Adrenal gland (tissue), 5 donors: ENCODE measurements at regions not wholly inside any gene's neighbourhood (a gene's known extent, or its start where the extent isn't known, plus 50 kb on each side); places are given as distances from the start of the nearest gene placed in this dataset.

ENCODE experiments used
- CTCF ChIP-seq, 6 experiments: fragments of 450-650 bp in 4 of 6; fragments of 200-600 bp in 2 of 6; sonication (generic) in 1 of 6; IDR thresholded peaks; 1 replicate in 5 of 6; 2 replicates in 1 of 6; pipeline versions ENCODE4 v1.5.1 to v1.8.0; 2016 to 2021; ENCODE audit warnings: antibody characterized with exemption in 6 of 6, mild to moderate bottlenecking in 2 of 6, moderate library complexity in 1 of 6
- POLR2A ChIP-seq, 2 donors: fragments of 450-650 bp; IDR thresholded peaks; one replicate each; pipeline ENCODE4 v1.6.1; 2017; ENCODE audit warnings: antibody characterized with exemption in 2 of 2, mild to moderate bottlenecking in 2 of 2, moderate library complexity in 1 of 2
- donor health status: DM: no; HTN: no; CAD: no.

DNA sequence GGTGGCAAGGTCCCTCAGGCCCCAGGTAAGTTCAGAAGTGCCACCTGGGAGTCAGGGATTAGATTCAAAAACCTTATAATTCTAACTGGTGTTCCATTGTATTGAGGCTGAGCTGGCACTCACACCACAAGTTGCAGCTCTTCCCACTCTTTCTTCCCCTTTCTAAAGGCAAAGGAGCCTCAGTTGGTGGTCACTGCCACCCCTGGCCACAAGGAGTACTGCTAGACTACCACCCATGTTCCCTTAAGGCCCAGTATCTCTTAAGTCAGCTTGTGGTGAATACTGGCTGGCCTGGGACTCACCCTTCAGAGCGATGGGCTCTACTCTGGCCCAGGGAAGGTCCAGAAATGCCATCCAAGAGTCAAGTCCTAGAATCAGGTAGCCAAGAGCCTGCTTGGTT, 421.1 kb upstream of the KHDRBS2 start:
- TF ChIP-seq CTCF (IDR thresholded peaks at IDR 0.05) (no peak), POLR2A (IDR thresholded peaks at IDR 0.05) (no peak)
